H1 (cell line): ENCODE measurements at regions not wholly inside any gene's neighbourhood (a gene's known extent, or its start where the extent isn't known, plus 50 kb on each side); places are given as distances from the start of the nearest gene placed in this dataset.

Experiments used
- CTCF ChIA-PET: fragments of 300-600 bp; sonication (Branson Sonifier 250); formaldehyde crosslinking; loops from one replicate; lab custom pipeline; 2021; ENCODE audit not compliant: partially characterized antibody; lab: Charles Lee
- POLR2A ChIA-PET: fragments of 300-600 bp; sonication (Branson Sonifier 250); formaldehyde crosslinking; loops from one replicate; lab custom pipeline; 2021; ENCODE audit warnings: inconsistent platforms; ENCODE audit not compliant: partially characterized antibody; lab: Charles Lee
- DNase-seq, 2 experiments: peaks; one replicate each; pipeline versions ENCODE4 v3.0.0 to v3.0.0-alpha.2; 2010 to 2022; ENCODE audit warnings: low spot score in 2 of 2, low read depth in 1 of 2, mixed read lengths in 1 of 2
- FAIRE-seq: peaks from 2 replicates; lab custom pipeline; 2011; peaks lifted over from hg19 to GRCh38; lab: Jason Lieb, UNC
- H2AFZ ChIP-seq: 2 replicates; pipeline ENCODE4 v1.8.1; 2012; ENCODE audit warnings: low read length, inconsistent platforms
- H2AK5ac ChIP-seq: 2 replicates; pipeline ENCODE4 v1.6.1; 2013; ENCODE audit warnings: low read depth, low read length
- H2BK120ac ChIP-seq: replicated peaks from 2 replicates; pipeline ENCODE3; 2013; ENCODE audit warnings: low read depth, low read length, inconsistent platforms
- H2BK12ac ChIP-seq: 2 replicates; pipeline ENCODE4 v1.6.1; 2013; ENCODE audit warnings: low read depth, low read length
- H2BK15ac ChIP-seq: 2 replicates; pipeline ENCODE4 v1.6.1; 2013; ENCODE audit warnings: low read length
- H2BK20ac ChIP-seq: 2 replicates; pipeline ENCODE4 v1.6.1; 2013; ENCODE audit warnings: low read length
- H2BK5ac ChIP-seq: 2 replicates; pipeline ENCODE4 v1.6.1; 2013; ENCODE audit warnings: low read depth, low read length
- H3K14ac ChIP-seq: 2 replicates; pipeline ENCODE4 v1.6.1; 2013; ENCODE audit warnings: inconsistent platforms; ENCODE audit not compliant: insufficient read length
- H3K18ac ChIP-seq: 2 replicates; pipeline ENCODE4 v1.6.1; 2013; ENCODE audit warnings: low read length; ENCODE audit errors: extremely low read depth
- H3K23ac ChIP-seq: 2 replicates; pipeline ENCODE4 v1.6.1; 2013; ENCODE audit warnings: inconsistent platforms; ENCODE audit not compliant: insufficient read length
- H3K23me2 ChIP-seq: 2 replicates; pipeline ENCODE4 v1.6.1; 2013; ENCODE audit warnings: low read depth, low read length
- H3K27ac ChIP-seq: 2 replicates; pipeline ENCODE4 v1.6.1; 2011; ENCODE audit warnings: low read depth, low read length, inconsistent platforms
- H3K27me3 ChIP-seq, 4 experiments: replicated peaks in 1 of 4; 1 replicate in 1 of 4; 2 replicates in 3 of 4; pipeline versions ENCODE4 v1.6.1 to v1.8.1; 2011 to 2013; ENCODE audit warnings: low read length in 3 of 4, mild to moderate bottlenecking in 3 of 4, inconsistent platforms in 2 of 4, mixed read lengths in 2 of 4, moderate library complexity in 1 of 4; ENCODE audit not compliant: control insufficient read depth in 3 of 4, insufficient read depth in 3 of 4; ENCODE audit errors: extremely low read depth in 1 of 4
- H3K36me3 ChIP-seq, 4 experiments: 2 replicates each; pipeline versions ENCODE4 v1.6.1 to v1.8.1; 2011 to 2013; ENCODE audit warnings: mild to moderate bottlenecking in 4 of 4, low read length in 3 of 4, moderate library complexity in 2 of 4, control low read depth in 1 of 4, inconsistent platforms in 1 of 4; ENCODE audit not compliant: insufficient read depth in 4 of 4, control insufficient read depth in 2 of 4
- H3K4ac ChIP-seq: replicated peaks from 2 replicates; pipeline ENCODE3; 2013; ENCODE audit warnings: low read length, low read depth, mixed read lengths, inconsistent platforms; ENCODE audit not compliant: insufficient read length
- H3K4me1 ChIP-seq, 4 experiments: replicated peaks in 1 of 4; 1 replicate in 1 of 4; 2 replicates in 3 of 4; pipeline versions ENCODE4 v1.6.1 to v1.8.1; 2011 to 2013; ENCODE audit warnings: low read length in 3 of 4, inconsistent platforms in 2 of 4, mixed read lengths in 1 of 4; ENCODE audit not compliant: insufficient read depth in 4 of 4, control insufficient read depth in 3 of 4
- H3K4me2 ChIP-seq, 2 experiments: 2 replicates each; pipeline versions ENCODE4 v1.6.1 to v1.8.1; 2011 to 2013; ENCODE audit warnings: low read depth in 2 of 2, low read length in 2 of 2, control low read depth in 1 of 2, inconsistent platforms in 1 of 2, mild to moderate bottlenecking in 1 of 2; ENCODE audit not compliant: insufficient read depth in 1 of 2
- H3K4me3 ChIP-seq, 4 experiments: fragments of 200-600, 300-600 bp in 1 of 4; sonication (generic), shearing (Covaris generic), sonication (Bioruptor Twin) in 1 of 4; 2 replicates each; pipeline versions ENCODE4 v1.5.1 to v1.8.1; 2011 to 2016; ENCODE audit warnings: low read length in 4 of 4, low read depth in 3 of 4, control low read depth in 2 of 4, inconsistent platforms in 2 of 4, mild to moderate bottlenecking in 2 of 4, mixed read lengths in 1 of 4, moderate library complexity in 1 of 4; ENCODE audit not compliant: insufficient read depth in 2 of 4; ENCODE audit errors: extremely low read depth in 1 of 4
- H3K56ac ChIP-seq: replicated peaks from 2 replicates; pipeline ENCODE3; 2013; ENCODE audit warnings: low read depth, mild to moderate bottlenecking, mixed read lengths, low read length, inconsistent platforms; ENCODE audit not compliant: insufficient read length
- H3K79me1 ChIP-seq: 2 replicates; pipeline ENCODE4 v1.6.1; 2013; ENCODE audit warnings: low read depth, low read length, control low read depth
- H3K79me2 ChIP-seq, 2 experiments: 2 replicates each; pipeline versions ENCODE4 v1.6.1 to v1.8.1; 2012 to 2013; ENCODE audit warnings: low read length in 2 of 2, mild to moderate bottlenecking in 2 of 2, inconsistent platforms in 1 of 2; ENCODE audit not compliant: insufficient read depth in 2 of 2, control insufficient read depth in 1 of 2
- H3K9ac ChIP-seq, 4 experiments: replicated peaks in 1 of 4; 1 replicate in 1 of 4; 2 replicates in 3 of 4; pipeline versions ENCODE4 v1.6.1 to v1.8.1; 2011 to 2013; ENCODE audit warnings: low read depth in 3 of 4, low read length in 3 of 4, control low read depth in 2 of 4, mild to moderate bottlenecking in 2 of 4, moderate library complexity in 2 of 4, inconsistent platforms in 1 of 4; ENCODE audit errors: extremely low read depth in 1 of 4
- H3K9me3 ChIP-seq, 2 experiments: 2 replicates each; pipeline versions ENCODE4 v1.6.1 to v1.8.1; 2012 to 2013; ENCODE audit warnings: mild to moderate bottlenecking in 2 of 2, moderate library complexity in 2 of 2, control low read depth in 1 of 2, inconsistent platforms in 1 of 2, low read depth in 1 of 2, low read length in 1 of 2, mixed read lengths in 1 of 2; ENCODE audit not compliant: insufficient read depth in 2 of 2
- H4K20me1 ChIP-seq, 2 experiments: replicated peaks in 1 of 2; 2 replicates each; pipeline versions ENCODE3 to v1.8.1; 2011 to 2013; ENCODE audit warnings: inconsistent platforms in 2 of 2, low read length in 2 of 2, mild to moderate bottlenecking in 1 of 2; ENCODE audit not compliant: insufficient read depth in 2 of 2, control insufficient read depth in 1 of 2
- H4K5ac ChIP-seq: 2 replicates; pipeline ENCODE4 v1.6.1; 2013; ENCODE audit warnings: low read length, low read depth, mixed read lengths, inconsistent platforms; ENCODE audit not compliant: insufficient read length
- H4K8ac ChIP-seq: 2 replicates; pipeline ENCODE4 v1.8.0; 2013; ENCODE audit warnings: mild to moderate bottlenecking, moderate library complexity, low read length, inconsistent platforms; ENCODE audit not compliant: insufficient read depth; ENCODE audit errors: extremely low read depth
- H4K91ac ChIP-seq: replicated peaks from 2 replicates; pipeline ENCODE3; 2013; ENCODE audit warnings: low read length, mixed read lengths, inconsistent platforms; ENCODE audit not compliant: insufficient read length
- ATF3 ChIP-seq: IDR thresholded peaks from 2 replicates; pipeline ENCODE4 v1.6.1; 2011; ENCODE audit warnings: low read depth, mild to moderate bottlenecking, low read length; ENCODE audit not compliant: insufficient read depth
- BCL11A ChIP-seq, 2 experiments: IDR thresholded peaks; one replicate each; pipeline ENCODE4 v1.6.1; 2011; ENCODE audit warnings: low read depth in 2 of 2, low read length in 2 of 2, mild to moderate bottlenecking in 2 of 2
- CBX5 ChIP-seq: fragments of 300-800, 300-1000 bp; sonication (generic); IDR thresholded peaks from 2 replicates; pipeline ENCODE4 v1.7.1; 2016; ENCODE audit warnings: antibody characterized with exemption, low read length, low read depth
- MAFK ChIP-seq: IDR thresholded peaks from 2 replicates; pipeline ENCODE4 v1.6.1; 2012; ENCODE audit warnings: low read depth, mild to moderate bottlenecking, improper control_type of control experiment, low read length
- WGBS, 2 experiments: shearing (Covaris generic) in 1 of 2; methylation state at CpG; one replicate each; pipeline versions ENCODE4 v1.1.6 to v1.1.7; 2013 to 2015; ENCODE audit warnings: low lambda C conversion rate in 2 of 2, mixed read lengths in 2 of 2, inconsistent platforms in 1 of 2, low coverage in 1 of 2, missing lambda C conversion rate in 1 of 2; ENCODE audit not compliant: insufficient replicate concordance in 2 of 2, insufficient coverage in 1 of 2, insufficient read length in 1 of 2; ENCODE audit errors: extremely low coverage in 1 of 2, missing lambda C conversion rate in 1 of 2; 5-methylcytosine and 5-hydroxymethylcytosine counted together

GRCh38 chr20:24745206-24745605 is 203.9 kb upstream of the CST7 start:
- ChIA-PET CTCF (interaction anchor here (0.6 to 1.5 kb wide), 3 partner anchors 8 to 38 kb away, joined by 3 to 4 read pairs (median 3); no protein-coding TSS in a partner anchor), POLR2A (no interaction called here)
- H2AK5ac ChIP-seq, result no peak overlapping the region
- H2BK20ac ChIP-seq, result no peak overlapping the region
- no peak overlapping the region for H2BK5ac ChIP-seq
- no peaks in the 10 kb centered on the region for H3K36me3 ChIP-seq
- H3K79me2 ChIP-seq, result no peaks in the 10 kb centered on the region
- H3K79me1 ChIP-seq, result no peaks in the 10 kb centered on the region
- H2AFZ ChIP-seq, result no peak overlapping the region
- H3K23ac ChIP-seq, result no peak overlapping the region
- H3K9ac ChIP-seq, result no peak overlapping the region
- no peaks in the 10 kb centered on the region for H3K23me2 ChIP-seq
- no peak overlapping the region for H3K27ac ChIP-seq
- H3K14ac ChIP-seq, result no peak overlapping the region
- no peak overlapping the region for H3K4ac ChIP-seq
- H4K8ac ChIP-seq, result no peak overlapping the region
- no peak overlapping the region for H3K4me3 ChIP-seq
- no peak overlapping the region for H2BK12ac ChIP-seq
- H3K56ac ChIP-seq, result no peak overlapping the region
- FAIRE-seq (no peak), DNase-seq (no peak)
- no peak overlapping the region for H2BK120ac ChIP-seq
- peaks cover 0 to 21% (median 5%) of the 10 kb centered on the region in 4 experiments; a peak in 3 of 7 replicates for H3K4me1 ChIP-seq
- H3K18ac ChIP-seq, result no peak overlapping the region
- H3K4me2 ChIP-seq, result no peak overlapping the region
- H3K9me3 ChIP-seq, result no peaks in the 10 kb centered on the region
- 94% methylated on average over 6 of the region's 6 CpGs; no CpG with 5 or more reads in 1 of the 2 experiments for WGBS, 2 experiments
- H2BK15ac ChIP-seq, result no peak overlapping the region
- H3K27me3 ChIP-seq, result no peaks in the 10 kb centered on the region; a peak in 1 of 7 replicates
- H4K91ac ChIP-seq, result no peak overlapping the region
- H4K5ac ChIP-seq, result no peak overlapping the region
- H4K20me1 ChIP-seq, result no peaks in the 10 kb centered on the region
- TF ChIP-seq BCL11A (IDR thresholded peaks at IDR 0.05; ENCODE audit: low read depth in 2 of 2, low read length in 2 of 2) (no peak), ATF3 (no peak), CBX5 (no peak), MAFK (no peak)
